Gastrocnemius medialis (tissue), 4 donors: ENCODE measurements at regions not wholly inside any gene's neighbourhood (a gene's known extent, or its start where the extent isn't known, plus 50 kb on each side); places are given as distances from the start of the nearest gene placed in this dataset.

Source experiments
- POLR2A ChIP-seq, 2 donors: fragments of 450-650 bp; IDR thresholded peaks; one replicate each; pipeline ENCODE4 v1.6.1; 2017; ENCODE audit warnings: antibody characterized with exemption in 2 of 2, mild to moderate bottlenecking in 2 of 2, moderate library complexity in 2 of 2
- TF ChIP-seq, protein P1 (sequence below), 5 experiments: fragments of 450-650 bp in 3 of 5; fragments of 200-600 bp in 2 of 5; sonication (generic) in 2 of 5; IDR thresholded peaks in 4 of 5; conservative IDR thresholded peaks in 1 of 5; 1 replicate in 4 of 5; 2 replicates in 1 of 5; pipeline ENCODE4 v1.5.1; 2016 to 2019; ENCODE audit warnings: antibody characterized with exemption in 5 of 5, mild to moderate bottlenecking in 3 of 5, moderate library complexity in 3 of 5

DNA sequence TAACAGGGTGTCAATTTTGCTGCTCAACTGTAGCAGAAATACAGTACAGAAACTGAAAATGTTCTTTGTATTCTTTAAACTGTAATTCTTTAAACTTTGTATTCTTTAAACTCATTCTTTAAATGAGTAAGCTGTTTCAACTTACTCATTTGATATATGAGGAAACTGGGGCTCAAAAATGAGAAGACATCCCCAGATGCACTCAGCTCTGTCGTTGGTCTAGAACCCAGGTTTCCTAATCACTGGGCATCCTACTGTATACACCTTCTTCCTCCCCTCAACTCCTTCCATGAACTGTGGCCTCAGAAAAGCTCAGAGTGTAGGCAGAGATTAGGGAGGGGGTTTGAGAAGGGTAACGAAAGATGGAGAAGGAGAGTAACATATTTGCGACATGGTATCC is 136.5 kb upstream of the MAST4 start:
- TF ChIP-seq, protein P1, sequence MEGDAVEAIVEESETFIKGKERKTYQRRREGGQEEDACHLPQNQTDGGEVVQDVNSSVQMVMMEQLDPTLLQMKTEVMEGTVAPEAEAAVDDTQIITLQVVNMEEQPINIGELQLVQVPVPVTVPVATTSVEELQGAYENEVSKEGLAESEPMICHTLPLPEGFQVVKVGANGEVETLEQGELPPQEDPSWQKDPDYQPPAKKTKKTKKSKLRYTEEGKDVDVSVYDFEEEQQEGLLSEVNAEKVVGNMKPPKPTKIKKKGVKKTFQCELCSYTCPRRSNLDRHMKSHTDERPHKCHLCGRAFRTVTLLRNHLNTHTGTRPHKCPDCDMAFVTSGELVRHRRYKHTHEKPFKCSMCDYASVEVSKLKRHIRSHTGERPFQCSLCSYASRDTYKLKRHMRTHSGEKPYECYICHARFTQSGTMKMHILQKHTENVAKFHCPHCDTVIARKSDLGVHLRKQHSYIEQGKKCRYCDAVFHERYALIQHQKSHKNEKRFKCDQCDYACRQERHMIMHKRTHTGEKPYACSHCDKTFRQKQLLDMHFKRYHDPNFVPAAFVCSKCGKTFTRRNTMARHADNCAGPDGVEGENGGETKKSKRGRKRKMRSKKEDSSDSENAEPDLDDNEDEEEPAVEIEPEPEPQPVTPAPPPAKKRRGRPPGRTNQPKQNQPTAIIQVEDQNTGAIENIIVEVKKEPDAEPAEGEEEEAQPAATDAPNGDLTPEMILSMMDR (IDR thresholded peaks at IDR 0.05 in 4 of 5, conservative IDR thresholded peaks at IDR 0.05 in 1 of 5) = no peak
- TF ChIP-seq POLR2A (IDR thresholded peaks at IDR 0.05) = no peak
